ENCODE measurements at regions not wholly inside any gene's neighbourhood (a gene's known extent, or its start where the extent isn't known, plus 50 kb on each side); places are given as distances from the start of the nearest gene placed in this dataset.

DNA sequence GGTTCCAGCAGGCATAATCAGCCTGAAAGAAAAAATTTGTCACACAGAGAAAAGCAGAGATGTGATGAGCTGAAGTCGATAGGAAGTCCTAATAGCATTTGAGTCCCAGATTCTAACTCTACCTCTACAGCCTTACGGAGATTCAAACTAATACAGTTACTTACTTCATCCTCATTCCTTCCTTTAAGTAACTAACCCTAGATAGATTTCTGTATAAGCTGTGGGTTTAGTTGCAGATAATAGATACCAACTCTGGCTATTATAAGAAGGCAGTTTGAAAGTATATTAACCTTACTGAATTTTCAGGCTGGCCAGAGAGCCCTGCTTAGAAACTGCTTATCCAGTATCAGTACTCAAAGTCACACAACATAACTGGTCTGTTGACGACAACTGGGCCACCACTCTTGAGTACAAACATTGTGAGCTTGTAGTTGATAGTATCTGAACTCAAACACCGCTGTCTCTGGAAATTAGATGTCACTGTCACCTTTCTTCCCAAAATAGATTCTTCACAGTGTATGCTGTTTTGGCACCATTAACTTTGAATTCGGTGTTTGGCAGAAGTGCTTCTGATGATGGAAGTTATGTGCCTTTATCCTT, 484.3 kb downstream of the DIPK2A start:
- POLR2A ChIA-PET: no interaction called here
- CTCF ChIA-PET: no interaction called here
- H3K4me3 ChIP-seq (ENCODE audit: low read depth, low read length): no peak overlapping the region
- TF ChIP-seq CTCF (IDR thresholded peaks at IDR 0.05; ENCODE audit: insufficient read depth, low read length, missing control alignments): no peak
- no peak for DNase-seq (ENCODE audit: low read depth, low spot score)

DNA sequence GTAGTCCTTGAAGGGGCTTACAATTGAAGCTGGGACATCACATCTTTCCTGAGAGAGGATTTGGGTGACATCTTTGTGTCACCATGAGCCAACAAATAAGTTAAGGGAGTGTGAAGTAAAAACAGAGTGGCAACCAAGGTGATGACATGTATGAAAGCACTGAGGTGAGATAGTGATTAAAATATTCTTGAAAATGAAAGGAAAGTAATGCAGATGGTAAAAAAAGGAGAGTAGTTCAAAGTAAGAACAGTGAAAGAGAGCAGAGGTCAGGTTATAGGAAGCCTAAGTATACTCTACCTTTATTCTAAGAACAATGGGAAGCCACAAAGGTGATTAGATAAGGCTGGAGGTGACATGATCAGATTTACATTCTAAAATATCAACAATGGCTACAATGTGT, 486.1 kb downstream of the DIPK2A start:
- POLR2A ChIA-PET: no interaction called here
- CTCF ChIA-PET: no interaction called here
- no peak for DNase-seq (ENCODE audit: low read depth, low spot score)
- no peak for TF ChIP-seq CTCF (IDR thresholded peaks at IDR 0.05; ENCODE audit: insufficient read depth, low read length, missing control alignments)
- H3K4me3 ChIP-seq (ENCODE audit: low read depth, low read length): no peak overlapping the region

- no peak for DNase-seq (ENCODE audit: low read depth, low spot score)
- no peak for TF ChIP-seq CTCF (IDR thresholded peaks at IDR 0.05; ENCODE audit: insufficient read depth, low read length, missing control alignments)
- POLR2A ChIA-PET: no interaction called here
- no peak overlapping the region for H3K4me3 ChIP-seq (ENCODE audit: low read depth, low read length)
- CTCF ChIA-PET: no interaction called here
Observed at GRCh38 chr3:144458283-144458682, 486.7 kb downstream of the DIPK2A start.

DNA sequence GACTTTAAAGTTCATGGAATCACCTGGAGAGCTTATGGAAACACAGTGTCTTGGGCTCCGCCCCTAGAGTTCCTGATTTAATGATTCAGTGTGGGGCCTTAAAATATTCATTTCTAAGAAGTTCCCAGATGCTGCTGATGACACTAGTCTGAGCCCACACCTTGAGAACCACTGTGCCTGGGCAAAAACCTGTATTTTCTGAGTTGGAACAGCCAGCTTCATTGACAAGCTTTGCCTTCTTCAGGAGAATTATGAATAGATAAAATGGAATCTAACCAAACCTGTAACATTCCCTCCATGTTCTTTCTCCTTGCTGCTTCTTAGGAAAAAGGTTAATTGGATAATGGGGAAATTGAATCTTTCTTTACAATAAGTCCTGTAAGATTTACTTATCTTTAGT, 490.7 kb downstream of the DIPK2A start:
- H3K4me3 ChIP-seq (ENCODE audit: low read depth, low read length): no peak overlapping the region
- DNase-seq (ENCODE audit: low read depth, low spot score): no peak
- CTCF ChIA-PET: no interaction called here
- POLR2A ChIA-PET: no interaction called here
- no peak for TF ChIP-seq CTCF (IDR thresholded peaks at IDR 0.05; ENCODE audit: insufficient read depth, low read length, missing control alignments)

- ChIA-PET POLR2A (no interaction called here), CTCF (no interaction called here)
- H3K4me3 ChIP-seq (ENCODE audit: low read depth, low read length): no peak overlapping the region
- DNase-seq (ENCODE audit: low read depth, low spot score): no peak
- TF ChIP-seq CTCF (IDR thresholded peaks at IDR 0.05; ENCODE audit: insufficient read depth, low read length, missing control alignments): no peak
Observed at GRCh38 chr3:144463911-144464310, 492.3 kb downstream of the DIPK2A start.

GRCh38 chr3:144466114-144466513, 494.5 kb downstream of the DIPK2A start:
- no peak for DNase-seq (ENCODE audit: low read depth, low spot score)
- CTCF ChIA-PET: no interaction called here
- POLR2A ChIA-PET: no interaction called here
- no peak for TF ChIP-seq CTCF (IDR thresholded peaks at IDR 0.05; ENCODE audit: insufficient read depth, low read length, missing control alignments)
- no peak overlapping the region for H3K4me3 ChIP-seq (ENCODE audit: low read depth, low read length)

Measured in AG04449 (cell line).